ENCODE measurements at regions not wholly inside any gene's neighbourhood (a gene's known extent, or its start where the extent isn't known, plus 50 kb on each side); places are given as distances from the start of the nearest gene placed in this dataset.

- peak in 7 of 8 experiments; percentile 78 to 96 (median 92) for ATAC-seq (replicated peaks in 6 of 8)
- H3K4me3 ChIP-seq = no peak overlapping the region
- H3K4me1 ChIP-seq (replicated peaks in 1 of 2) = peaks cover 5 to 7% of the 10 kb centered on the region in 2 donors
- H3K27ac ChIP-seq = no peak overlapping the region
- WGBS, 10 experiments = 0 to 80% (median 40%) methylated on average over 1 to 3 of the region's 4 CpGs; no CpG with 5 or more reads in 3 of the 10 experiments
- in situ Hi-C loops (cut with MboI; ENCODE audit: low pct_unique_long_range_greater_than_20kb in 2 of 9, low sequenced_read_pairs in 9 of 9, unreplicated experiment in 9 of 9) = no loop called here
Measured at GRCh38 chr9:115198001-115198400, 80.0 kb upstream of the TNC start.

DNA sequence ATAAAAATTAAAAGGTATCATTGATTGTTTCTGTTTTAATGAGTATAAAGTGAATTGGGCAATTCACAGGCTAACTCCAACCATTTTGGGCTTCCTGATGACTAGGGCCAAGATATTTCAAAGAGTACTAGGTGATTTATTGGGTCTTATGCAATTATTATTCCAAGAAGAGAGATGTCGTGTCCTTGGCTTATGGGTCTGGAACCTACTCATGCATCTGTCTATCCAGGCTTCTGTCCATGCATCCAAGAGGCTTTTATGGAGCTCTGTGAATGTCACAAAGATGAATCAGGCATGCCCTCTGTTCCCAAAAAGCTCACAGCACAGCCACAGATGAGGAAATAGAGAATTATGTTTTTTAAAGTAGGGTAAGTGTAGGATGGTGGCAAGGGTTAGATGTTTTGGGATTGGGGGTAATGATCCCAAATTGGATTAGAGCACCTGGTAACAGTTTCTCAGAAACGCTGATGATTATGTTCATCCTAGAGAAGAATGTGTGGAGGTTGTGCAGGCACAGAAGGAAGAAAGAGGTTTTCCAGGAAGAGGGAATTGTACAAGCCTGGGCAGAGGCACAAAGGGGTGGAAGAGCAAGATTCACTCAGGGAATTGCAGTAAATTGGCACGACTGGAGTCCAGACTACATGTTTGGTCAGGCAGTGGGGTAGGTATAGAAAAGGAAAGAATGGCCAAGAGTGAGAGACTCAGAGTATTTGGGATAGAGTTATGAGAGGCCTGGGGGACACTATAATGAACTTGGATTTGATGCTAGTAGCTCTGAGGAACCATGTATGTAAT lies 83.0 kb upstream of the TNC start:
- Histone ChIP-seq H3K4me3 (no peak overlapping the region), H3K27ac (no peak overlapping the region), H3K4me1 (replicated peaks in 1 of 2) (peaks cover 5 to 7% of the 10 kb centered on the region in 2 donors)
- no peak for ATAC-seq (replicated peaks in 6 of 8)
- 0 to 100% (median 51%) methylated on average over 1 to 3 of the region's 3 CpGs for WGBS, 10 experiments
- in situ Hi-C loops (cut with MboI; ENCODE audit: low pct_unique_long_range_greater_than_20kb in 2 of 9, low sequenced_read_pairs in 9 of 9, unreplicated experiment in 9 of 9) = no loop called here

DNA sequence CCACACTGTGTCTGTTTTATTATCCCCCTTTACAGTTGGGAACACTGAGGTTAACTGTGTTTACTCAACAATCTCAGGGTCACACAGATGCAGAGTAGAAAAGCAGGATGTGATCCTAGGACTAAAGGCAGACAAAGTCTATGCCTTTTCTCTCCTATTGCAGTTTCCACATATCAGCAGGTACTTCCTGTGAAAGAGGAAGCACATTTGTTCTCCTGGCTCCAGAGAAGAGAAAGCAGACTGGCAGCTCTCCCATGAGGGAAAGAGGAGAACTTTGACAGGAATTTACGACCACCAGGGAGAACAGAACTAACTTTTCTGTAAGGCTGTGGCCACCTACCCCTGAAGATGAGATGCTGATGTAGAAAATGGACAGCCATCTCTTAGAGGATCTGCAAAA lies 84.2 kb upstream of the TNC start:
- 38 to 100% (median 60%) methylated on average over 1 of the region's 1 CpG; no CpG with 5 or more reads in 5 of the 10 experiments for WGBS, 10 experiments
- ATAC-seq (replicated peaks in 6 of 8) = no peak
- Histone ChIP-seq H3K27ac (no peak overlapping the region), H3K4me1 (replicated peaks in 1 of 2) (peaks cover 7% of the 10 kb centered on the region in 2 donors), H3K4me3 (no peak overlapping the region)
- in situ Hi-C loops (cut with MboI; ENCODE audit: low pct_unique_long_range_greater_than_20kb in 2 of 9, low sequenced_read_pairs in 9 of 9, unreplicated experiment in 9 of 9) = no loop called here

DNA sequence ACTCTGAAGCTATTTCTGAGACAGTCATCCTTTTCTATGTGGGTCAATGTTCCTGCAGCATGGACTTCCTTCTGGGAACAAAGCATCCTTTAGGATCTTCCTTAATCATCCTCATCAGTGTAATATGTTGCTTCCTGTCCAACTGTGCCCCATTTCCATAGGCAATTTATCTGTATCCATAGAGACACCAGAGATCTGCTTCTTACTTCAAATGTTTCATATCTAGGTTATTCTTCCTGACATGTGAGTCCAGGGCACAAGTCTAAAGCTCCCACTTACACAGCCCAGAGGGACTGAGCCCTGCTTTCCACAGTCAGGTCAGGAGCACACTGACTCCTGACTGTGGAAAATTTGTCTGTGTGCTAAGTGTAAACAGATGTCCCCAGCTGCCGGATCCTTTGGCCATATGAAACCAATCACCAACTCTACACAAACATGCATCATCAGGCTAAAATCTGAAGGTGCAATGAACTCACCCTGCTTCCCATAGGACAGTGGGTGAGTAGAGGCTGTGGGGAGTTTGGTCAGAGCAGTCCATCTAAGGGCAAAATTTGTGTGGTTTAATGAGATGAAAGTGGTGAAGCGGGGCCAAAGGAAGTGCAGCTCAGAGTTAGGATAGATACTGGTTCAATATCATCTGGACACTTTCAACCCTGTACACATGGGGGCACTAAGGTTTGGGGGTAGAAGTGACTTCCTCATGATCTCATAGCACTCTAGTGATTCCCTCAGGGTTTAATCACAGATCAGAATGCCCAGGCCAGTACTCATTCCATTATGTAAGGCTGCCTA lies 85.2 kb upstream of the TNC start:
- in situ Hi-C loops (cut with MboI; ENCODE audit: low pct_unique_long_range_greater_than_20kb in 2 of 9, low sequenced_read_pairs in 9 of 9, unreplicated experiment in 9 of 9) = no loop called here
- H3K4me3 ChIP-seq = no peak overlapping the region
- 40 to 100% (median 91%) methylated on average over 1 to 2 of the region's 2 CpGs; no CpG with 5 or more reads in 4 of the 10 experiments for WGBS, 10 experiments
- peak in 2 of 8 experiments; percentile 21 to 33 for ATAC-seq (replicated peaks in 6 of 8)
- peaks cover 2 to 4% of the 10 kb centered on the region in 2 donors for H3K4me1 ChIP-seq (replicated peaks in 1 of 2)
- no peak overlapping the region for H3K27ac ChIP-seq

GRCh38 chr9:115204904-115205453 lies 87.0 kb upstream of the TNC start:
- no peak overlapping the region for H3K27ac ChIP-seq
- peaks cover 1 to 4% of the 10 kb centered on the region in 2 donors for H3K4me1 ChIP-seq (replicated peaks in 1 of 2)
- no peak overlapping the region for H3K4me3 ChIP-seq
- ATAC-seq (replicated peaks in 6 of 8) = peak in 2 of 8 experiments; percentile 9 to 42
- in situ Hi-C loops (cut with MboI; ENCODE audit: low pct_unique_long_range_greater_than_20kb in 2 of 9, low sequenced_read_pairs in 9 of 9, unreplicated experiment in 9 of 9) = no loop called here
- 18 to 63% (median 49%) methylated on average over 1 of the region's 1 CpG; no CpG with 5 or more reads in 4 of the 10 experiments for WGBS, 10 experiments

DNA sequence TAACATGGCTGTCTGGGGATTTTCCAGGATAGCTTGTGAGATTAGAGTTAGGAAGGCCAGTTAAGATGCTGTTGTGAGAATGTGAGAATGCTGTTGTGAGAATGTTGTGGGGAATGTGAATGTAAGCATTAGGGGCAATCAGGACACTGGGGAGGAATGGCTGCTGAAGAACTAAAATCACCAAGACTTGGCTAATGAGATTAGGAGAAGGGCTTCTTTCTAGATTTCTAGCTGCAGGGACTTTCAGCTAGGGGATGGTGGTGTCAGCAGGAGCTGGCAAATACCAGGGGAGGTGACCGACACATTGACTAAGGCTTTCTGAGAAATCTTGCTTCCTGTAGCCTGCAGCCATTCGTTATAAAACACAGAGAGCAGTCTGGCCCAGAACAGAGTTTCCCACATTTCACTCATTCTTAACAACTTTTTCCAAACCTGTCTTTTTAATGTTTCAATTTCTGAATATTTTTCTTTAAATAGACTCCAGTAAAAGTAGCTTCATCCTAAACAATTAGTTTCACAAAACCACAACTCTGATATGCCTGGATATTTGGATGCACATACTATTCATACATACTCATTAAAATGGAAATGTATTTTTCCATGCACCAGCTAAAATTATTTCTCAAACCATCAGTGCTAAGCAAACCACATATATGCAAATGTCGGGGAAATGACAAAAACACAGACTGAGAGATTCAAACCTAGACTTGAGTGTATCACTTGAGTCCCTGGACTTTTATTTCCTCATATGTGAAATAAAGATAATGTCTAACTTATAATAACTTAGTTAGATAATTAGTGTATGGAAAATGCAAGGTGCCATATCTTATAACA lies 89.3 kb upstream of the TNC start:
- Histone ChIP-seq H3K4me3 (no peak overlapping the region), H3K27ac (no peak overlapping the region), H3K4me1 (replicated peaks in 1 of 2) (peaks cover 16 to 23% of the 10 kb centered on the region in 2 donors)
- in situ Hi-C loops (cut with MboI; ENCODE audit: low pct_unique_long_range_greater_than_20kb in 2 of 9, low sequenced_read_pairs in 9 of 9, unreplicated experiment in 9 of 9) = no loop called here
- peak in 3 of 8 experiments; percentile 67 to 93 (median 82) for ATAC-seq (replicated peaks in 6 of 8)
- WGBS, 10 experiments = 0 to 100% (median 79%) methylated on average over 1 to 3 of the region's 3 CpGs; no CpG with 5 or more reads in 1 of the 10 experiments

DNA sequence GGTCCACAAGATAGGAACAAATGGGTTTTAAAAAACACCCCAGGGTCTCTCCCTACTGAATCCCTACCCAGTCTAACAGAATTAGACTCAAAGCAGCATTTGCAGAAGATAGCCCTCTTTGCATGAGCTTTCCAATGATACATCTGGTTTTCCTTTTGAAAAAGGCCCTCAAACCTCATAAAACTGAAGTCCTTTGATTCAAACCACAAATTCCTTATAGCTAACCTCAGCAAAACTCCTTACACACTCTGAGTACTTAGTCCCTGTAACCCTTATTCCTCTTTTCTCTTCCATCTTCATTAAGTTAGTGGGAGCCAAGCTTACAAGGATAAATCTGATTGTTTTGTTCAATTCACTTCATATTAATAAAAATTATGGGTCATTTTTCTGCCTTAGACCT lies 90.5 kb upstream of the TNC start:
- no peak overlapping the region for H3K27ac ChIP-seq
- peaks cover 25 to 32% of the 10 kb centered on the region in 2 donors for H3K4me1 ChIP-seq (replicated peaks in 1 of 2)
- in situ Hi-C loops (cut with MboI; ENCODE audit: low pct_unique_long_range_greater_than_20kb in 2 of 9, low sequenced_read_pairs in 9 of 9, unreplicated experiment in 9 of 9) = no loop called here
- ATAC-seq (replicated peaks in 6 of 8) = no peak
- H3K4me3 ChIP-seq = no peak overlapping the region

- H3K4me1 ChIP-seq (replicated peaks in 1 of 2) = peaks cover 31 to 44% of the 10 kb centered on the region in 2 donors
- peak in 5 of 8 experiments; percentile 79 to 91 (median 88) for ATAC-seq (replicated peaks in 6 of 8)
- in situ Hi-C loops (cut with MboI; ENCODE audit: low pct_unique_long_range_greater_than_20kb in 2 of 9, low sequenced_read_pairs in 9 of 9, unreplicated experiment in 9 of 9) = no loop called here
- H3K27ac ChIP-seq = no peak overlapping the region
- H3K4me3 ChIP-seq = no peak overlapping the region
- WGBS, 10 experiments = 13 to 58% (median 27%) methylated on average over 1 to 2 of the region's 2 CpGs; no CpG with 5 or more reads in 2 of the 10 experiments
Measured at GRCh38 chr9:115209601-115210306, 91.8 kb upstream of the TNC start.

- no peak overlapping the region for H3K4me3 ChIP-seq
- no peak for ATAC-seq (replicated peaks in 6 of 8)
- peaks cover 36 to 52% of the 10 kb centered on the region in 2 donors for H3K4me1 ChIP-seq (replicated peaks in 1 of 2)
- in situ Hi-C loops (cut with MboI; ENCODE audit: low pct_unique_long_range_greater_than_20kb in 2 of 9, low sequenced_read_pairs in 9 of 9, unreplicated experiment in 9 of 9) = no loop called here
- H3K27ac ChIP-seq = no peak overlapping the region
- WGBS, 10 experiments = 60 to 100% (median 89%) methylated on average over 1 to 2 of the region's 2 CpGs; no CpG with 5 or more reads in 1 of the 10 experiments
Measured at GRCh38 chr9:115210699-115211098, 92.7 kb upstream of the TNC start.

DNA sequence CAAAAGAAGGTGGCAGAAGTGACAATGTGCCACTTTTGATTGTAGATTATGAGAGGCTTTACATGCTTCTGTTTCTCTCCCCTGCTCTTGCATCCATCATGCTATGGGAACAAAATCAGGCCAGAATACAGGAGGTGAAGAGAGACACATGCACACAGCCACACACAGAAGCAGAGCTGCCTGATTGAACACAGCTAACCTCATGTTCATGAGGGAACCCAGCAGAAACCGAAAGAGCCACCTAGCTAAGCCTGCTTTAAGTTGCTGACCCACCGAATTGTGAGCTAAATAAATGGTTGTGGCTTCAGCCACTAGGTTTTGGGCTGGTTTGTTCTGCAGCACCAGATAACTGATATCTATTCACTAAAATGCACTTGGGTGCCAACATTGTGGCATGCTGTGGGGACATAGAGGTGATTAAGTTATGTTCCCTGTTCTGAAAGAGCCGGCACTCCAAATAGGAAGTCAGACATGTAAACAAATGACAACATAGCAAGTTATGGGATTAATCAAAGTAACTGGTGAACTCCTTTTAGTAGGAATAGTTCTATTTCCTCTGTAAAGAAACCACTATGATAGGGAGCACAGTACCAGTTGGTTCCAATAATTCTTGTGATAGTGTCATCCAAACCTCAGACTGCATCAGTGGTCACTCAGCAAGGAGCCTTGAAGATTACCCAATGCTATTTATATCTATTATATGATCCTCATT lies 93.6 kb upstream of the TNC start:
- 40 to 100% (median 85%) methylated on average over 1 to 3 of the region's 3 CpGs; no CpG with 5 or more reads in 2 of the 10 experiments for WGBS, 10 experiments
- Histone ChIP-seq H3K27ac (no peak overlapping the region), H3K4me1 (replicated peaks in 1 of 2) (peaks cover 36 to 52% of the 10 kb centered on the region in 2 donors), H3K4me3 (no peak overlapping the region)
- ATAC-seq (replicated peaks in 6 of 8) = no peak
- in situ Hi-C loops (cut with MboI; ENCODE audit: low pct_unique_long_range_greater_than_20kb in 2 of 9, low sequenced_read_pairs in 9 of 9, unreplicated experiment in 9 of 9) = no loop called here

DNA sequence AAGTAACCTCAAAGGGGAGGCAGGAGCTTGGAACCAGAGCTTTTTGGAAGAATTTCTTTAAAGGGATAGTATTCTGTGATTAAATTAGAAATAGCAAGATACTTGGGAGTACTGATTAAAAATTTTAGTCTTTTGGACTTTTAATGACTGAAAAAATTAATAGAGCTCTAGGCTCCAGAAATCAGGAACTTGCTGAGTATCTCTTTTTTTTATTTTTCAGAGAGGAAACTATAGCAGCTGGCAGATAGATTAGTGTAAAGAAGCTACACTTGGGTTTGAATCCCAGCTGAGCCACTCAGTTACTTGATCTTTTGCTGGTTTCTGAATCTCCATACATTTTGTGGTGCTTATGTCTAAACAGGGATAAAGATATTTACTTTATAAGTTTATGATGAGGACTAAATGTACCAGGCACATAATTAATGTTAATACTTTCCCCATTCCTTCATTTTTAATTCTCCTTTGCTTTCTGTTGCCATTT lies 94.2 kb upstream of the TNC start:
- in situ Hi-C loops (cut with MboI; ENCODE audit: low pct_unique_long_range_greater_than_20kb in 2 of 9, low sequenced_read_pairs in 9 of 9, unreplicated experiment in 9 of 9) = no loop called here
- Histone ChIP-seq H3K4me3 (no peak overlapping the region), H3K27ac (no peak overlapping the region), H3K4me1 (replicated peaks in 1 of 2) (peaks cover 34 to 52% of the 10 kb centered on the region in 2 donors)
- no peak for ATAC-seq (replicated peaks in 6 of 8)

All from motor neuron (in vitro differentiated cells).